GM20431 (cell line): ENCODE measurements at regions not wholly inside any gene's neighbourhood (a gene's known extent, or its start where the extent isn't known, plus 50 kb on each side); places are given as distances from the start of the nearest gene placed in this dataset.

ENCODE experiments used
- in situ Hi-C: fragments of 300-500 bp; cut with MseI, MboI; formaldehyde crosslinking; loops from one replicate; pipeline ENCODE4 v1.15.0; 2020; ENCODE audit warnings: low sequenced_read_pairs; ENCODE audit not compliant: unreplicated experiment

- in situ Hi-C loops, result no loop called here
Observed at GRCh38 chr2:16253291-16253690, 312.9 kb downstream of the MYCN start.

GRCh38 chr2:16252891-16253290 is 312.5 kb downstream of the MYCN start:
- in situ Hi-C loops, result no loop called here

GRCh38 chr2:16252251-16252650 is 311.9 kb downstream of the MYCN start:
- in situ Hi-C loops, result no loop called here

GRCh38 chr2:16251511-16252225 is 311.3 kb downstream of the MYCN start:
- in situ Hi-C loops, result no loop called here

- in situ Hi-C loops, result no loop called here
Observed at GRCh38 chr2:16250886-16251285, 310.5 kb downstream of the MYCN start.

- in situ Hi-C loops, result no loop called here
Observed at GRCh38 chr2:16250466-16250865, 310.1 kb downstream of the MYCN start.

GRCh38 chr2:16250056-16250425 is 309.7 kb downstream of the MYCN start:
- in situ Hi-C loops, result no loop called here

- in situ Hi-C loops, result no loop called here
Observed at GRCh38 chr2:16249246-16250055, 309.1 kb downstream of the MYCN start.

GRCh38 chr2:16248571-16249105 is 308.3 kb downstream of the MYCN start:
- in situ Hi-C loops, result no loop called here

- in situ Hi-C loops, result no loop called here
Observed at GRCh38 chr2:16247326-16248122, 307.2 kb downstream of the MYCN start.

- in situ Hi-C loops, result no loop called here
Observed at GRCh38 chr2:16246911-16247310, 306.6 kb downstream of the MYCN start.

- in situ Hi-C loops, result no loop called here
Observed at GRCh38 chr2:16246281-16246850, 306.0 kb downstream of the MYCN start.

- in situ Hi-C loops, result no loop called here
Observed at GRCh38 chr2:16245481-16246054, 305.2 kb downstream of the MYCN start.

GRCh38 chr2:16244966-16245320 is 304.6 kb downstream of the MYCN start:
- in situ Hi-C loops, result no loop called here

GRCh38 chr2:16244153-16244965 is 304.0 kb downstream of the MYCN start:
- in situ Hi-C loops, result no loop called here

- in situ Hi-C loops, result no loop called here
Observed at GRCh38 chr2:16243411-16243996, 303.2 kb downstream of the MYCN start.

GRCh38 chr2:16242906-16243305 is 302.6 kb downstream of the MYCN start:
- in situ Hi-C loops, result no loop called here

- in situ Hi-C loops, result no loop called here
Observed at GRCh38 chr2:16241166-16242160, 301.1 kb downstream of the MYCN start.
